ENCODE measurements at regions not wholly inside any gene's neighbourhood (a gene's known extent, or its start where the extent isn't known, plus 50 kb on each side); places are given as distances from the start of the nearest gene placed in this dataset.

GRCh38 chr13:21894703-21895699 lies 224.1 kb downstream of the FGF9 start:
- H3K4me3 ChIP-seq (ENCODE audit: low read depth, low read length), result no peak overlapping the region
- DNase-seq (ENCODE audit: low read depth), result no peak
- TF ChIP-seq, protein P1, sequence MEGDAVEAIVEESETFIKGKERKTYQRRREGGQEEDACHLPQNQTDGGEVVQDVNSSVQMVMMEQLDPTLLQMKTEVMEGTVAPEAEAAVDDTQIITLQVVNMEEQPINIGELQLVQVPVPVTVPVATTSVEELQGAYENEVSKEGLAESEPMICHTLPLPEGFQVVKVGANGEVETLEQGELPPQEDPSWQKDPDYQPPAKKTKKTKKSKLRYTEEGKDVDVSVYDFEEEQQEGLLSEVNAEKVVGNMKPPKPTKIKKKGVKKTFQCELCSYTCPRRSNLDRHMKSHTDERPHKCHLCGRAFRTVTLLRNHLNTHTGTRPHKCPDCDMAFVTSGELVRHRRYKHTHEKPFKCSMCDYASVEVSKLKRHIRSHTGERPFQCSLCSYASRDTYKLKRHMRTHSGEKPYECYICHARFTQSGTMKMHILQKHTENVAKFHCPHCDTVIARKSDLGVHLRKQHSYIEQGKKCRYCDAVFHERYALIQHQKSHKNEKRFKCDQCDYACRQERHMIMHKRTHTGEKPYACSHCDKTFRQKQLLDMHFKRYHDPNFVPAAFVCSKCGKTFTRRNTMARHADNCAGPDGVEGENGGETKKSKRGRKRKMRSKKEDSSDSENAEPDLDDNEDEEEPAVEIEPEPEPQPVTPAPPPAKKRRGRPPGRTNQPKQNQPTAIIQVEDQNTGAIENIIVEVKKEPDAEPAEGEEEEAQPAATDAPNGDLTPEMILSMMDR (IDR thresholded peaks at IDR 0.05; ENCODE audit: control insufficient read depth, extremely low read depth, insufficient read depth), result no peak

DNA sequence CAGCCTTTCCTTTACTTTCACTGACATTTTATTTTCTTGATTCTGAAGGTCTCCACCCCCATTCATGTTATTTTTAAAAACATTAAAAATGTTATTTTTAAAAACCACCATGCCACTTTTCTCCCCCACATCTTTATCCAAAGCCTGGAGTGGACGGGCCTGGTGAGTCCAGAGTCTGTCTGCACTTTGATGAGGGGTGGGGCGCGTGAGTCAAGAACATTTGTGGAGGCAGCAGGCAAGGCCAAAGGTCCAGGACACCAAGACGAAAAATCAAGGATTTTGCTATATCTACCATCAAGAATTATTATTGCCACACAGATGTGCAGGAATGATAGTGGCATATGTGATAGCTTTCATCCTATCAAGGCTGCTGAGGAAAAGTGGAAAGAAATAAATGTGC lies 224.9 kb downstream of the FGF9 start:
- H3K4me3 ChIP-seq (ENCODE audit: low read depth, low read length), result no peak overlapping the region
- TF ChIP-seq, protein P1 (IDR thresholded peaks at IDR 0.05; ENCODE audit: control insufficient read depth, extremely low read depth, insufficient read depth), result no peak
- no peak for DNase-seq (ENCODE audit: low read depth)

- no peak overlapping the region for H3K4me3 ChIP-seq (ENCODE audit: low read depth, low read length)
- no peak for DNase-seq (ENCODE audit: low read depth)
- TF ChIP-seq, protein P1 (IDR thresholded peaks at IDR 0.05; ENCODE audit: control insufficient read depth, extremely low read depth, insufficient read depth), result no peak
Observed at GRCh38 chr13:21897161-21897560, 226.3 kb downstream of the FGF9 start.

DNA sequence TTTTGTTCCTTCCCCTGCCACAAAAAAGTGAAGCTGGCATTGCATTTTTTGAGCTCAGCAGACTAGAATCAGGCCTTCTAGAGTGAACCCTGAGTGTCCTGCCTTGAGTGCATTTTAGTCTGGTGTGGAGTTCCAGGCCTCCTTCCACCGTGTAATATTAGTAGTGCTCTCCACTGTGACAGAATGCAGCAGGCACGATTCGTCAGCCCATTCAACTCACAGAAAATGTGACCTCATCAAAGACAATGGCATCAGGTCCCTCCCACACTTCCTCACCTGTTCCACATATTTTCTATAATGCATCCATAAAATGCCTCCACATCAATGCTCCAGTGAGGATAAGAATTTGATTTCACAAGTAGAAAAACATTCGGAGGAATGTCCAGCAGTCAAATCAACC lies 227.6 kb downstream of the FGF9 start:
- TF ChIP-seq, protein P1 (IDR thresholded peaks at IDR 0.05; ENCODE audit: control insufficient read depth, extremely low read depth, insufficient read depth), result no peak
- no peak for DNase-seq (ENCODE audit: low read depth)

GRCh38 chr13:21898945-21899344 lies 228.1 kb downstream of the FGF9 start:
- TF ChIP-seq, protein P1 (IDR thresholded peaks at IDR 0.05; ENCODE audit: control insufficient read depth, extremely low read depth, insufficient read depth), result no peak
- H3K4me3 ChIP-seq (ENCODE audit: low read depth, low read length), result no peak overlapping the region
- DNase-seq (ENCODE audit: low read depth), result no peak

More for the DNA sequence above, 227.6 kb downstream of the FGF9 start:
- no peak overlapping the region for H3K4me3 ChIP-seq (ENCODE audit: low read depth, low read length)

DNA sequence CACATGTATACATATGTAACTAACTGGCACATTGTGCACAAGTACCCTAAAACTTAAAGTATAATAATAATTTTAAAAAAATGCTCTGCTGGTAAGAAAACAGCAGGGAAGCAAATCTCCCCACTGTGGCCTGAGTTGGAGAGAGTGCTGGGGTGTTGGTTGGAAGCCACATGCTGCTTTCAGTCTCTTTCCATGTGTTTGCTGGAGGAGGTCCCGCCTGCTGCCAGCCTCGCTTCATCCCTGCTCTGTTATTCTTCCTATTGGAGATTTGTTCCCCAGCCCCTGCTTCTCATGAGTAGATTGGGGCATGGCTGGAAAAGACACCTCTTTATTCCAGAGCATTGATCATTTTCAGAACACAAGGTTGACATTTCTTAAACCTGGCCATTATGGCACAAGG lies 230.5 kb downstream of the FGF9 start:
- no peak for DNase-seq (ENCODE audit: low read depth)
- TF ChIP-seq, protein P1 (IDR thresholded peaks at IDR 0.05; ENCODE audit: control insufficient read depth, extremely low read depth, insufficient read depth), result no peak
- no peak overlapping the region for H3K4me3 ChIP-seq (ENCODE audit: low read depth, low read length)
